Body of pancreas (tissue), 4 donors: ENCODE measurements at regions not wholly inside any gene's neighbourhood (a gene's known extent, or its start where the extent isn't known, plus 50 kb on each side); places are given as distances from the start of the nearest gene placed in this dataset.

Experiments
- CTCF ChIP-seq, 7 experiments: fragments of 450-650 bp in 4 of 7; fragments of 200-600 bp in 3 of 7; sonication (generic) in 3 of 7; IDR thresholded peaks; one replicate each; pipeline ENCODE4 v1.5.1; 2016 to 2019; ENCODE audit warnings: antibody characterized with exemption in 7 of 7
- POLR2A ChIP-seq, 3 donors: fragments of 450-650 bp; IDR thresholded peaks; one replicate each; pipeline ENCODE4 v1.6.1; 2016; ENCODE audit warnings: antibody characterized with exemption in 3 of 3, mild to moderate bottlenecking in 2 of 3

- TF ChIP-seq CTCF (IDR thresholded peaks at IDR 0.05) (no peak), POLR2A (IDR thresholded peaks at IDR 0.05) (no peak)
These were observed 68.7 kb downstream of the ADAMTS1 start for GRCh38 chr21:26776310-26777021.
